Lower lobe of right lung (tissue), 2 donors: ENCODE measurements at regions not wholly inside any gene's neighbourhood (a gene's known extent, or its start where the extent isn't known, plus 50 kb on each side); places are given as distances from the start of the nearest gene placed in this dataset.

ENCODE experiments used
- ATAC-seq, 2 donors: fragments of 200-7000 bp; cut with Tn5 transposase; one replicate each; pipeline ENCODE4 v1.9.1; 2020 to 2022; ENCODE audit warnings: mild to moderate bottlenecking in 2 of 2, moderate library complexity in 2 of 2
- DNase-seq: peaks from one replicate; pipeline ENCODE4 v3.0.0-alpha.2; 2020
- H3K27ac ChIP-seq: fragments of 200-600 bp; one replicate; pipeline ENCODE4 v1.8.0; 2022
- H3K27me3 ChIP-seq: fragments of 200-600 bp; one replicate; pipeline ENCODE4 v1.8.0; 2022; ENCODE audit warnings: low read depth
- H3K36me3 ChIP-seq: fragments of 200-600 bp; one replicate; pipeline ENCODE4 v1.8.0; 2022; ENCODE audit warnings: mild to moderate bottlenecking
- H3K4me1 ChIP-seq: fragments of 200-600 bp; one replicate; pipeline ENCODE4 v1.8.0; 2022
- H3K4me3 ChIP-seq: fragments of 200-600 bp; one replicate; pipeline ENCODE4 v1.8.0; 2022; ENCODE audit warnings: mild to moderate bottlenecking
- H3K9me3 ChIP-seq: fragments of 200-600 bp; one replicate; pipeline ENCODE4 v1.8.0; 2022
- intact Hi-C: fragments of 100-400 bp; cut with DNase I; formaldehyde crosslinking; loops from one replicate; pipeline ENCODE4 v1.11.0; 2022
- TF ChIP-seq, protein P1 (sequence below): fragments of 200-600 bp; IDR thresholded peaks from one replicate; pipeline ENCODE4 v1.8.0; 2022; ENCODE audit warnings: antibody characterized with exemption, mild to moderate bottlenecking
- donor health status: DM: no; HTN: yes; CAD: no; lungs with severe emphysema.

DNA sequence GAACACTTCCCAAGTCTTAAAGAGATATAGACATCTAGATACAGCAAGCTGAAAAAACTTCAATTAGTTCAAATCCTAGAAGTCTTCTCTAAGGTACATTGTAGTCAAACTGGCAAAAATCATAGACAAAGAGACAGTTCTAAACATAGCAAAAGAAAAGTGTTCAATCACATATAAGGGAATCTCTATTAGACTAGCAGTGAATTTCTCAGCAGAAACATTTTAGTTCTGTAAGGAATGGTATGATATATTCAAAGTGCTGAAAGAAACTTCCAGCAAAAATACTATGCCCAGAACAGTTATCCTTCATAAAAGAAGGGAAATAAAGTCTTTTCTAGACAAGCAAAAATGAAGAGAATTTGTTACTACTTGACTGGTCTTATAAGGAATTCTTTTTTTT lies 186.3 kb upstream of the SYNCRIP start:
- Histone ChIP-seq H3K4me1 (no peaks in the 10 kb centered on the region), H3K36me3 (no peaks in the 10 kb centered on the region), H3K27ac (no peak overlapping the region), H3K9me3 (peaks cover 11% of the 10 kb centered on the region), H3K4me3 (no peak overlapping the region), H3K27me3 (no peaks in the 10 kb centered on the region)
- intact Hi-C loops: no loop called here
- ATAC-seq (no peak), DNase-seq (no peak)
- TF ChIP-seq, protein P1, sequence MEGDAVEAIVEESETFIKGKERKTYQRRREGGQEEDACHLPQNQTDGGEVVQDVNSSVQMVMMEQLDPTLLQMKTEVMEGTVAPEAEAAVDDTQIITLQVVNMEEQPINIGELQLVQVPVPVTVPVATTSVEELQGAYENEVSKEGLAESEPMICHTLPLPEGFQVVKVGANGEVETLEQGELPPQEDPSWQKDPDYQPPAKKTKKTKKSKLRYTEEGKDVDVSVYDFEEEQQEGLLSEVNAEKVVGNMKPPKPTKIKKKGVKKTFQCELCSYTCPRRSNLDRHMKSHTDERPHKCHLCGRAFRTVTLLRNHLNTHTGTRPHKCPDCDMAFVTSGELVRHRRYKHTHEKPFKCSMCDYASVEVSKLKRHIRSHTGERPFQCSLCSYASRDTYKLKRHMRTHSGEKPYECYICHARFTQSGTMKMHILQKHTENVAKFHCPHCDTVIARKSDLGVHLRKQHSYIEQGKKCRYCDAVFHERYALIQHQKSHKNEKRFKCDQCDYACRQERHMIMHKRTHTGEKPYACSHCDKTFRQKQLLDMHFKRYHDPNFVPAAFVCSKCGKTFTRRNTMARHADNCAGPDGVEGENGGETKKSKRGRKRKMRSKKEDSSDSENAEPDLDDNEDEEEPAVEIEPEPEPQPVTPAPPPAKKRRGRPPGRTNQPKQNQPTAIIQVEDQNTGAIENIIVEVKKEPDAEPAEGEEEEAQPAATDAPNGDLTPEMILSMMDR: no peak

DNA sequence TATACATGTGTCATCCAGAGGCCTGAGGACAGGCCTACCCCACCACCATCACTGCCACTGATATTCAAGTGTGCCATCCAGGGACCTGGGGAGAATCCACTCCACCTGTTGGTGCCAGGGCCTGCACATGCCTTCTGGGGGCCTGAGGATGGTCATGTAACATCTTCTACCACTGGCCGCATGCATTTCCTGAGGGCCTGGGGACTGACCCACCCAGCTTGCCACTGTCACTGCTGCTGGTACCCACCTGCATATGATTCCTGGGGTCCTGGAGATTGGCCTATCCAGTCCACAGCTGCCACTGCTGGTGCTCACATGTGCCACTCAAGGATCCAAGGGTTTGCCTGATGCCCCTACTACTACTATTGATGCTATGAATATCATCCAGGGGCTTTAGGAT lies 184.3 kb upstream of the SYNCRIP start:
- Histone ChIP-seq H3K4me3 (no peak overlapping the region), H3K9me3 (peaks cover 20% of the 10 kb centered on the region), H3K27ac (no peak overlapping the region), H3K36me3 (no peaks in the 10 kb centered on the region), H3K27me3 (no peaks in the 10 kb centered on the region), H3K4me1 (no peaks in the 10 kb centered on the region)
- intact Hi-C loops: no loop called here
- no peak for DNase-seq
- TF ChIP-seq, protein P1: no peak
- ATAC-seq: peak in 1 of 2 donors; percentile 21

DNA sequence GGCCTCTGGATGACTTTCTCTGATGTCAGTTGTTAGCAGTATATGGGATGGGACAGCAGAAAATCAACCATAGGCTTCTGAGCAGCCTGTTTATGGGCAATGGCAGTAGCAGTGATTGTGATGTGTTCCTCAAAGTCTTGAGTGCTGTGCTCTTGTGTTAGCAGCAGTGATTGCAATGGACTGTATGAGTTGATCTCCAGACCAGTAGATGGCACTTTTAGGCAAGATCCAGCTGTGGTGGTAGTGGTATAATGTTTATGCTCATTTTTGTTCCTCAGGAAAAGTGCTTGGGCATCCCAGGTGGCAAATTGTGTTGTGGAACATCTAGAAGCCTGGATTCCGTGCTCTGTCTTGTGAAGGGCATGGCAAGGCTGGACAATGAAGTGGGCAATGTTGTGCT lies 181.6 kb upstream of the SYNCRIP start:
- DNase-seq (no peak), ATAC-seq (no peak)
- intact Hi-C loops: no loop called here
- TF ChIP-seq, protein P1: no peak
- no peak overlapping the region for H3K4me3 ChIP-seq
- no peaks in the 10 kb centered on the region for H3K27me3 ChIP-seq
- no peaks in the 10 kb centered on the region for H3K36me3 ChIP-seq
- no peaks in the 10 kb centered on the region for H3K4me1 ChIP-seq
- peaks cover 20% of the 10 kb centered on the region for H3K9me3 ChIP-seq
- H3K27ac ChIP-seq: no peak overlapping the region

DNA sequence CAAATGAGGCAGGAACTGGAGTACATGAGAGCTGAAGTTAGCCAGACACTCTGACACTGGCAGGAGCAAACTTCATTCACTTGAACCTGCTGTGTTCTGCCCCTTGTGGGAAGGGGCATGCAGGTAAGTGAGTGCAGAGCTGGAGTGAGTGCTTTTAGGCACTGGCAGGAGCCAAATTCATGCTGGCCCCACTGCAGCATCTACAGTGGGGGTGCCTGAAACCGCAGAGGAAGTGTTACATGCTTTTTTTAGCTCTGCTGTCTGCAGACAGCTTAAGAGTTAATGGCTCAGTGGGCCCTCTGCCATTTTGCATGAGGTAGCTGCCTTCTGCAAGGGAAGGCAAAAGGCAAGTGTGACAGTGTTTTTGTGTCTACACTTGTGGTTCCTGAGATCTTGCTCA lies 167.9 kb upstream of the SYNCRIP start:
- no peak for ATAC-seq
- intact Hi-C loops: no loop called here

DNA sequence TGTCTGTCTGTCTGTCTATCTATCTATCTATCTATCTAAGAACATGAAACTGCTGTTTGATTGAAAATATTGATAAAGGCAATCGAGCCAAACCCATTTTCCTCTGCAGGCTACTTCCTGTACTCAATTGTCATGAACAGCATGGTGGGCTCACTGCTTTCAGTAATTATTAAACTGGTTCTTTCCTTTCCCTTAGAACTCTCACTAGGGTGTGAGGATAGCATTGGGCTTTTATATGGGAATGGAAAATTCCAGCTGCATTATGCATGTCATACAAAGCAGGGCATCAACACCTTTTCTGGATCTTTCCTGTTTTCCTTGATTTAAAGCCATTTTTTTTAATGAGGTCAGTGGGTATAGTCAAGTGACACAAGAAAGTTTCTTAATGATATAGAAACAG lies 161.0 kb upstream of the SYNCRIP start:
- DNase-seq (no peak), ATAC-seq (no peak)
- no peaks in the 10 kb centered on the region for H3K27me3 ChIP-seq
- TF ChIP-seq, protein P1: no peak
- no peaks in the 10 kb centered on the region for H3K9me3 ChIP-seq
- H3K4me1 ChIP-seq: no peaks in the 10 kb centered on the region
- intact Hi-C loops: no loop called here
- H3K4me3 ChIP-seq: no peak overlapping the region
- no peak overlapping the region for H3K27ac ChIP-seq
- no peaks in the 10 kb centered on the region for H3K36me3 ChIP-seq

More for the DNA sequence above, 167.9 kb upstream of the SYNCRIP start:
- Histone ChIP-seq H3K27me3 (no peaks in the 10 kb centered on the region), H3K27ac (no peak overlapping the region), H3K9me3 (peaks cover 1% of the 10 kb centered on the region), H3K4me3 (no peak overlapping the region), H3K36me3 (no peaks in the 10 kb centered on the region), H3K4me1 (no peaks in the 10 kb centered on the region)
- DNase-seq: no peak
- TF ChIP-seq, protein P1: no peak

DNA sequence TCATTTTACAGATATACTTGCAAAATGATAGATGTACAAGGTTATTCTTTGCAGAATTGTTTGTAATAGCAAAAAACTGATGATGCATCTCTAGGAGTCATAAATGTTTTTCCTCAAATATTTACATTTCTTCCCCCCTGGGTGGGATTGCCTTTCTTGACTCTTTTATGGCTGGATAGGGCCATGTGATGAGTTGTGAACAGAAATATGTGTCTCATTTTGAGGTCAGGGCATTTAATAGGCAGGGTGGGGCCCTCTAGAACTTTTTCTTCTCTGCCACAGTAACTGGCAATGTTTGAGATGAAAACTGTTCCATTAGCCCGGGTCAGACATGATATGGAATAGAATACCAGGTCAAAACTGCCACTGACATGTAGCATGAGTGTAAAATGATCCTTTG lies 159.5 kb upstream of the SYNCRIP start:
- Histone ChIP-seq H3K36me3 (no peaks in the 10 kb centered on the region), H3K27me3 (no peaks in the 10 kb centered on the region), H3K9me3 (no peaks in the 10 kb centered on the region), H3K27ac (no peak overlapping the region), H3K4me1 (no peaks in the 10 kb centered on the region), H3K4me3 (no peak overlapping the region)
- intact Hi-C loops: no loop called here
- no peak for DNase-seq
- TF ChIP-seq, protein P1: no peak
- no peak for ATAC-seq
